Bronchial epithelial cell (primary cell): ENCODE measurements at regions not wholly inside any gene's neighbourhood (a gene's known extent, or its start where the extent isn't known, plus 50 kb on each side); places are given as distances from the start of the nearest gene placed in this dataset.

Experiments
- DNase-seq: peaks from one replicate; pipeline ENCODE4 v3.0.0-alpha.2; 2010; ENCODE audit warnings: low read depth
- FAIRE-seq: peaks from 2 replicates; lab custom pipeline; 2011; peaks lifted over from hg19 to GRCh38; lab: Jason Lieb, UNC
- H3K27me3 ChIP-seq: 2 replicates; pipeline ENCODE4 v1.5.1; 2011; ENCODE audit warnings: low read length; ENCODE audit not compliant: control insufficient read depth, insufficient read depth
- H3K36me3 ChIP-seq: 2 replicates; pipeline ENCODE4 v1.5.1; 2011; ENCODE audit warnings: low read length; ENCODE audit not compliant: control insufficient read depth, insufficient read depth
- H3K4me3 ChIP-seq: 2 replicates; pipeline ENCODE4 v1.5.1; 2011; ENCODE audit warnings: mild to moderate bottlenecking, low read depth, low read length, control low read depth
- TF ChIP-seq, protein P1 (sequence below): IDR thresholded peaks from 2 replicates; pipeline ENCODE4 v1.5.1; 2011; ENCODE audit warnings: mild to moderate bottlenecking, moderate library complexity, low read length, control low read depth, inconsistent platforms; ENCODE audit not compliant: insufficient read depth, severe bottlenecking

DNA sequence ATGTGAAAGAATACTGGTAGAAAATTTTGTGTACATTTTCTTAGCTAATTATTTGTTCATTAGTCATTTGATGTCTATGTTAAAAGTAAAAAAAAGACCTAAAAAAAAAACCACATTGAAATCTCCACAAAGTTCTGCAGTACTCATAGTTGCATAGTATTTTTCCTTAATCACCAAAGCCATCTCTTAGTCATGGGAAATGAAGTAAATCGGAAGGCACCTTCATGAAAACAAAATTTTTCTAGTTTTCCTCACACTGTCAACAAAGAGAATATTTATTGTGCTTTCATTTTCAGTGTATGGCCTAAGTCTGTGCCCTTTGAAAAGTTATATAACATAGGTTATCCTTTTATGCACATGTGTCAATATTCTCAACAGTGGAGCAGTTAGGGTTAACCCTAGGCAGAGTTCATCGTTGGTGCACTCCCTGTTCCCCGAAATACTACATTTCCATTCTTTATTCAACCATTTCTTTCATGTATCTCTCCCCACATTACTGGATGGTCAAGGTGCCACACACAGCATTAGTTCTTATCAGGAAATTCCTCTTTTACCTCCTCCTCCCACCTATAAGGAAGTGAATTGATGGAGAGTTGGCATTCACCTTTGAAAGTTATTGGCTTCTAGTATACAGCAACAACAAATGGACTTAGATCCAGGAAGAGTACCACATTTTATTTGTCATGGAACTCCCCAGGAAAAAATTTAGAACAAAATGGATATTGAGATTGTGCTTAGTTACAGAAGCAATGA is 93.1 kb downstream of the NUDT12 start:
- Histone ChIP-seq H3K4me3 (no peak overlapping the region), H3K27me3 (no peaks in the 10 kb centered on the region), H3K36me3 (no peaks in the 10 kb centered on the region)
- TF ChIP-seq, protein P1, sequence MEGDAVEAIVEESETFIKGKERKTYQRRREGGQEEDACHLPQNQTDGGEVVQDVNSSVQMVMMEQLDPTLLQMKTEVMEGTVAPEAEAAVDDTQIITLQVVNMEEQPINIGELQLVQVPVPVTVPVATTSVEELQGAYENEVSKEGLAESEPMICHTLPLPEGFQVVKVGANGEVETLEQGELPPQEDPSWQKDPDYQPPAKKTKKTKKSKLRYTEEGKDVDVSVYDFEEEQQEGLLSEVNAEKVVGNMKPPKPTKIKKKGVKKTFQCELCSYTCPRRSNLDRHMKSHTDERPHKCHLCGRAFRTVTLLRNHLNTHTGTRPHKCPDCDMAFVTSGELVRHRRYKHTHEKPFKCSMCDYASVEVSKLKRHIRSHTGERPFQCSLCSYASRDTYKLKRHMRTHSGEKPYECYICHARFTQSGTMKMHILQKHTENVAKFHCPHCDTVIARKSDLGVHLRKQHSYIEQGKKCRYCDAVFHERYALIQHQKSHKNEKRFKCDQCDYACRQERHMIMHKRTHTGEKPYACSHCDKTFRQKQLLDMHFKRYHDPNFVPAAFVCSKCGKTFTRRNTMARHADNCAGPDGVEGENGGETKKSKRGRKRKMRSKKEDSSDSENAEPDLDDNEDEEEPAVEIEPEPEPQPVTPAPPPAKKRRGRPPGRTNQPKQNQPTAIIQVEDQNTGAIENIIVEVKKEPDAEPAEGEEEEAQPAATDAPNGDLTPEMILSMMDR = no peak
- FAIRE-seq (no peak), DNase-seq (peak; percentile 15)

DNA sequence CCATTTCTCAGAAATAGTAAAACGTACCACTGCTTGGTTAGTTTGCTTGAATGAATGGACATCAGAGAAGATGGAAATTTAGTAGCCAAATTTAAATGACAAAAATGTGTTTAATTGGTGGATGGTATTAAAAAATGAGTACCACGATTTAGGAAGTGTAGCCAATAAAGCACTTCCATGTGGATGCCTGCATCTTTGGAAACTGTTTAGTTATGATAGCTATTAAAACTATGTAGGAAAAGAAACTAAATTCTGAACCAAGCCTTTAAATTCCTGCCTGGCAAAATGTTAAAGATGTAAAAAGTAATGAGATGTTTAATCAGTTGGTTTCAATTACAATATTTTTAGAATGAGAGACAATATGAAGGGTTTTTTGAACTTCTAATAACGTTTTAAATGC is 94.8 kb downstream of the NUDT12 start:
- Histone ChIP-seq H3K27me3 (no peaks in the 10 kb centered on the region), H3K4me3 (no peak overlapping the region), H3K36me3 (no peaks in the 10 kb centered on the region)
- FAIRE-seq (no peak), DNase-seq (no peak)
- TF ChIP-seq, protein P1 = no peak

DNA sequence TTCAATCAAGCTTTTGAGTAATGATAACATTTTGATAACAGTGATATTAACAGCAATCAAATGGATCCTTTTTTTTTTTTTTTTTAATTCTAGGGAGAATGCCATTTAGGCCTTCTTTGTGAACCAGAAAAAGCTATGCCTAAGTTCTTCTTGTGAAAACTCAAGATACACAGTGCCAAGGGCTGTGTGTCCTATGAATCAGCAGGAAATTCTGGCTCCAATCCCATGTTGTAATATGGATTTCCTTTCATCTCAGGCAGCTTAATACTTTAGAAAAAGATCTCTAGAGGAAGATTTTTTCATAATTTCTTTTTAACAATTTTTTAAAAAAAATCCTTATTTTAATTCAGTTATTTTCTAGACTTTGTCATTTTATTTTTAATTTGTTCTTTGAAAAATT is 96.1 kb downstream of the NUDT12 start:
- H3K36me3 ChIP-seq = no peaks in the 10 kb centered on the region
- DNase-seq (peak; percentile 77), FAIRE-seq (no peak)
- no peak overlapping the region for H3K4me3 ChIP-seq
- H3K27me3 ChIP-seq = no peaks in the 10 kb centered on the region
- TF ChIP-seq, protein P1 = no peak

DNA sequence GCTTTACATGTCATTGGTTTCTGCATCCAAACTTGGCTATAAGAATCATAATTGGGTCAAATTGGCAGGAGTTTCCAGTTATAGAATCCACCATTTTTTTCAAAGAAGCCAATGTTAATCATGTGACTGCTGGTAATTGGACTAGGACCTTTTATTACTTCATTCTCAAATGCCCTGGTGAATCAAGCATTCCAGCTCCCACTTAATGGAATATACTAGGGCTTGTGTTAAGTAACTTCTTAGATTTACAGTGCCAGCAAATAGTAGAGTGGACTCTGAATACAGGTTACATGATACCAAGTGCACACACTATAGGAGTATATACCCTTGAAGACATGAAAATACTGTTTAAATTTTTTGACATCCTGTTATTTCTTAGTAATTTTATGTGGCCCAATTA is 96.7 kb downstream of the NUDT12 start:
- Histone ChIP-seq H3K27me3 (no peaks in the 10 kb centered on the region), H3K4me3 (no peak overlapping the region), H3K36me3 (no peaks in the 10 kb centered on the region)
- TF ChIP-seq, protein P1 = no peak
- FAIRE-seq = no peak
- DNase-seq = no peak

DNA sequence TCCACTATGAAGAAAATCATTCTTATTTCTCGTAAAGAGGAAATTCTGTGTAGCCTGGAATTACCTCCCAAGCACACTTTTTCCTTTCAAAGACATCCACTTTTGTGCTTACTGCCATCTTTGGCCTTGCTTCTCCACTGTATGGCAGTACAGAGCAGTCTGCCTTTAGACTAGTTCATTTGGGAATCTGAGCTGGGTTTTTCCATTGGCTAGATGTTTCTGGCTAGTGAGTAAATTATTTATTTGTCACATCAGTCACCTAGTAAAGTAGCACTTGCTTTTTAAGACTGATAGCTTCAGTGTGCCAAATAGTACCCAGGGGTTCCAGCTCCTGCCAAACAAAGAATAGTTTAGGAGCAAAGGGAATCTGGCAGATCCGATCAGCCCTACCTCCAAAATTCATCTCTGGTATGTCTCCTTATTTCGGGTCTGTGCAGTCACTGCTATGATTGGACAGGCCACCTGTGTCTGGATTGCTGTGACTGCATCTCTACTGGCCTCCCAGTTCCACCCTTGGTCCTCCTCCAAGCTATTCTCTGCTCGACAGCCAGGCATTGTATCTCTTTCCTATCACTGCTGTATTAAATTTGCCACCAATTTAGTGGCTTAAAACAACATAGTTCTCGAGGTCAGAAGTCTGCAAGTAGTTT is 97.6 kb downstream of the NUDT12 start:
- no peak for DNase-seq
- no peak overlapping the region for H3K4me3 ChIP-seq
- no peaks in the 10 kb centered on the region for H3K36me3 ChIP-seq
- H3K27me3 ChIP-seq = no peaks in the 10 kb centered on the region
- TF ChIP-seq, protein P1 = no peak
- FAIRE-seq = no peak

DNA sequence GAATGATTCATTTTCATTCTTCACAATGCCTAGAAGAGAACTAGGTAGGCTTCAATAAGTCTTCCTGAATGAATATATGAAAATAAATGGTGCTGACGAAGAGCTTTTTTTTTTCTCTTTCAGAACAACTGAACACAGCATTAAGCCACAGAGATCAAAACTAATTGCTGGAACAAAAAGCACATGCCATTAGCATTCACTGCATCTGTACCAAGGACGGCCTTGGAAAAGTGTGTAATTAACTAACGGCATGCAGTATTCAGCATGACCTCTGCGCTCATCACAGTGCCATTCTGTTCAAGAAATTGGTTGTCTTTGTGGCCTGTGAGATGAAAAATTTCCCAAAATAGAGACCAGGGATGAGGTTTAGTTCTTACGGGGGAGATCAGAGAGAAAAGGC is 99.3 kb downstream of the NUDT12 start:
- TF ChIP-seq, protein P1 = no peak
- Histone ChIP-seq H3K27me3 (no peaks in the 10 kb centered on the region), H3K36me3 (no peaks in the 10 kb centered on the region), H3K4me3 (no peak overlapping the region)
- no peak for FAIRE-seq
- no peak for DNase-seq
